Endodermal cell (in vitro differentiated cells): ENCODE measurements at regions not wholly inside any gene's neighbourhood (a gene's known extent, or its start where the extent isn't known, plus 50 kb on each side); places are given as distances from the start of the nearest gene placed in this dataset.

Experiments used
- DNase-seq: peaks from one replicate; pipeline ENCODE4 v3.0.0-alpha.2; 2017
- H3K27ac ChIP-seq: 2 replicates; pipeline ENCODE4 v1.5.1; 2013; ENCODE audit warnings: mild to moderate bottlenecking, low read depth, low read length, moderate library complexity
- H3K27me3 ChIP-seq: 2 replicates; pipeline ENCODE4 v1.6.1; 2013; ENCODE audit warnings: mild to moderate bottlenecking, low read length, moderate library complexity; ENCODE audit not compliant: insufficient read depth, control insufficient read depth, poor library complexity, severe bottlenecking
- H3K36me3 ChIP-seq: 2 replicates; pipeline ENCODE4 v1.7.0; 2013; ENCODE audit warnings: mild to moderate bottlenecking, low read length, moderate library complexity; ENCODE audit not compliant: control insufficient read depth, insufficient read depth
- H3K4me1 ChIP-seq: one replicate; pipeline ENCODE4 v1.7.0; 2013; ENCODE audit warnings: low read length; ENCODE audit not compliant: control insufficient read depth, insufficient read depth
- H3K4me3 ChIP-seq: 2 replicates; pipeline ENCODE4 v1.5.1; 2013; ENCODE audit warnings: mild to moderate bottlenecking, low read length, moderate library complexity
- H3K9ac ChIP-seq: 2 replicates; pipeline ENCODE4 v1.6.1; 2013; ENCODE audit warnings: mild to moderate bottlenecking, low read length, moderate library complexity; ENCODE audit not compliant: poor library complexity, severe bottlenecking; ENCODE audit errors: extremely low read depth
- H3K9me3 ChIP-seq: 2 replicates; pipeline ENCODE4 v1.6.1; 2013; ENCODE audit warnings: mild to moderate bottlenecking, low read length, moderate library complexity; ENCODE audit not compliant: control insufficient read depth
- H3K27ac Mint-ChIP-seq: 2 replicates; pipeline ENCODE4 v1.8.0; 2020; ENCODE audit warnings: mixed read lengths
- H3K27me3 Mint-ChIP-seq: 2 replicates; pipeline ENCODE4 v1.8.0; 2021; ENCODE audit warnings: mild to moderate bottlenecking, mixed read lengths; ENCODE audit not compliant: insufficient read depth
- H3K36me3 Mint-ChIP-seq: 2 replicates; pipeline ENCODE4 v1.8.0; 2020; ENCODE audit warnings: low read depth, mixed read lengths
- H3K4me1 Mint-ChIP-seq: 2 replicates; pipeline ENCODE4 v1.8.0; 2020; ENCODE audit warnings: mixed read lengths
- H3K4me3 Mint-ChIP-seq: 2 replicates; pipeline ENCODE4 v1.8.0; 2020; ENCODE audit warnings: mild to moderate bottlenecking, moderate library complexity, mixed read lengths
- H3K9me3 Mint-ChIP-seq: 2 replicates; pipeline ENCODE4 v1.8.0; 2020; ENCODE audit warnings: mild to moderate bottlenecking, mixed read lengths
- WGBS, 2 experiments: methylation state at CpG; one replicate each; pipeline versions ENCODE4 v1.1.5 to v1.1.7; 2013; ENCODE audit warnings: missing lambda C conversion rate in 2 of 2, mixed read lengths in 1 of 2; ENCODE audit not compliant: insufficient coverage in 1 of 2, insufficient read length in 1 of 2; 5-methylcytosine and 5-hydroxymethylcytosine counted together
- TF ChIP-seq, protein P1 (sequence below): fragments of 200-600 bp; sonication (generic); conservative IDR thresholded peaks from 2 replicates; pipeline ENCODE4 v1.5.0; 2021; ENCODE audit warnings: antibody characterized with exemption, mild to moderate bottlenecking

DNA sequence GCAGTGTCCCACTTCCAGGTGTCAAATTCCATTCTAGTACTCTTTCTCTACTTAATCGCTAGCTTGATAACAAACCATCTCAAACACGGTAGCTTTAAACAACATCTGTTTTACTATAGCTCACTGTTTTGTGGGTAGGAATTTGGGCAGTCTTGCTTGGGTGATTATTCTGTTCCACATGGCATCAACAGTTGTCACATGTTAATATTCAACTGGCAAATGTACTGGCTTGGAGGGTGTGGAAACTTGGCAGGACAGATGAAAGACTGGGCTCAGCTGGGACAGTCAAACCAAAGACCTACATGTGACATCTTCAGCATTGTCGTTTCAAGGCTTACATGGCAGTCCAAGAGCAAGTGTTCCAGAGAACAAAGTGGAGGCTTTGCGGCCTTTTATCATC, 241.8 kb downstream of the PTH2R start:
- Mint-ChIP-seq H3K27me3 (no peaks in the 10 kb centered on the region), H3K27ac (no peak overlapping the region), H3K36me3 (no peaks in the 10 kb centered on the region), H3K4me3 (no peak overlapping the region), H3K9me3 (no peaks in the 10 kb centered on the region), H3K4me1 (peaks cover 5% of the 10 kb centered on the region)
- 99 to 100% methylated on average over 1 to 4 of the region's 4 CpGs for WGBS, 2 experiments
- DNase-seq = no peak
- TF ChIP-seq, protein P1, sequence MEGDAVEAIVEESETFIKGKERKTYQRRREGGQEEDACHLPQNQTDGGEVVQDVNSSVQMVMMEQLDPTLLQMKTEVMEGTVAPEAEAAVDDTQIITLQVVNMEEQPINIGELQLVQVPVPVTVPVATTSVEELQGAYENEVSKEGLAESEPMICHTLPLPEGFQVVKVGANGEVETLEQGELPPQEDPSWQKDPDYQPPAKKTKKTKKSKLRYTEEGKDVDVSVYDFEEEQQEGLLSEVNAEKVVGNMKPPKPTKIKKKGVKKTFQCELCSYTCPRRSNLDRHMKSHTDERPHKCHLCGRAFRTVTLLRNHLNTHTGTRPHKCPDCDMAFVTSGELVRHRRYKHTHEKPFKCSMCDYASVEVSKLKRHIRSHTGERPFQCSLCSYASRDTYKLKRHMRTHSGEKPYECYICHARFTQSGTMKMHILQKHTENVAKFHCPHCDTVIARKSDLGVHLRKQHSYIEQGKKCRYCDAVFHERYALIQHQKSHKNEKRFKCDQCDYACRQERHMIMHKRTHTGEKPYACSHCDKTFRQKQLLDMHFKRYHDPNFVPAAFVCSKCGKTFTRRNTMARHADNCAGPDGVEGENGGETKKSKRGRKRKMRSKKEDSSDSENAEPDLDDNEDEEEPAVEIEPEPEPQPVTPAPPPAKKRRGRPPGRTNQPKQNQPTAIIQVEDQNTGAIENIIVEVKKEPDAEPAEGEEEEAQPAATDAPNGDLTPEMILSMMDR = no peak
- H3K36me3 ChIP-seq = no peaks in the 10 kb centered on the region
- H3K9ac ChIP-seq = no peak overlapping the region
- no peak overlapping the region for H3K27ac ChIP-seq
- no peaks in the 10 kb centered on the region for H3K4me1 ChIP-seq
- no peaks in the 10 kb centered on the region for H3K27me3 ChIP-seq
- H3K4me3 ChIP-seq = no peak overlapping the region
- H3K9me3 ChIP-seq = no peaks in the 10 kb centered on the region

DNA sequence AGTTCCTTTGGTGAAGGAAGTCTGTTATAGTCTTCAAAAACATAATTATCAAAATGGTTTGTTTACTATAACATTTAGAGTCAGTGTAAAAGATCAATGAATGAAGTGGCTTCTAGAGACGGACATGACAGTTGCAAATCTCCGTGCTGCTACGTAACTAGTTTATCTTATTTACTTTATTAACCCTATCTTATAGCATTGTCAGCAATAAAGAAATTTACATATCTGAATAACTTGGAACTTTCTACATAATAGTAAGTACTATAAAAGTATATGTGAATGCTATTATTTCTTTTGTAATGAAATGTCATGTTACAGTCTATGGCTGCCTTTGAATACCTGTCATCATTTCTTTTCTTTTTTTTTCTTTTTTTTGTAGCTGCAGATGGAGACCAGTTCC, 246.8 kb downstream of the PTH2R start:
- Mint-ChIP-seq H3K36me3 (no peaks in the 10 kb centered on the region), H3K27me3 (no peaks in the 10 kb centered on the region), H3K27ac (no peak overlapping the region), H3K4me3 (no peak overlapping the region), H3K4me1 (peaks cover under 1% of the 10 kb centered on the region), H3K9me3 (no peaks in the 10 kb centered on the region)
- Histone ChIP-seq H3K36me3 (no peaks in the 10 kb centered on the region), H3K27ac (no peak overlapping the region), H3K4me1 (no peaks in the 10 kb centered on the region), H3K9me3 (no peaks in the 10 kb centered on the region), H3K27me3 (no peaks in the 10 kb centered on the region), H3K9ac (no peak overlapping the region), H3K4me3 (no peak overlapping the region)
- 100% methylated on average over 3 of the region's 3 CpGs; no CpG with 5 or more reads in 1 of the 2 experiments for WGBS, 2 experiments
- DNase-seq = no peak
- TF ChIP-seq, protein P1 = no peak

DNA sequence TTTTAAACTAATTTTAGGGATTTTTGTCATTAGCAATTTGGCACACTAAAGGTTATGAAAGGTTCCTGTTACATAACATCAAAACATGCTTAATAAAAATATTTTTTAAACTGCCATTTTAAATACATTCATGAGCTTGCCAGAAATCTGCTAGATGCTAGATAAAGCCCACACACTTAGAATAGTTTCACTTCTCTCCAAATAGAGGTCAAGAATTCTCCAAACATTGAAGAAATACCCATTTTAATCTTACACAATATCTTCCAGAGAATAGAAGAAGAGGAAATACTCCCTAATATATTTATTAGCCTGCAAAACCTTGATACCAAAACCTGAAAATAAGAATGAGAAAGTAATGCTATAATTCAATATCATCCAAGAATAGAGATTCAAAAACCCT, 247.5 kb downstream of the PTH2R start:
- Histone ChIP-seq H3K9ac (no peak overlapping the region), H3K36me3 (no peaks in the 10 kb centered on the region), H3K4me3 (no peak overlapping the region), H3K4me1 (no peaks in the 10 kb centered on the region), H3K9me3 (no peaks in the 10 kb centered on the region), H3K27ac (no peak overlapping the region), H3K27me3 (no peaks in the 10 kb centered on the region)
- DNase-seq = no peak
- H3K36me3 Mint-ChIP-seq = no peaks in the 10 kb centered on the region
- TF ChIP-seq, protein P1 = no peak
- H3K4me1 Mint-ChIP-seq = no peaks in the 10 kb centered on the region
- H3K27ac Mint-ChIP-seq = no peak overlapping the region
- H3K4me3 Mint-ChIP-seq = no peak overlapping the region
- H3K9me3 Mint-ChIP-seq = no peaks in the 10 kb centered on the region
- H3K27me3 Mint-ChIP-seq = no peaks in the 10 kb centered on the region
